Activated CD8-positive, alpha-beta T cell treated with anti-CD3 and anti-CD28 coated beads, Interleukin-2, amount 10 ng/mL, durations not matched to agents 7 days and 5 days (primary cell): ENCODE measurements at regions not wholly inside any gene's neighbourhood (a gene's known extent, or its start where the extent isn't known, plus 50 kb on each side); places are given as distances from the start of the nearest gene placed in this dataset.
"Not testable (repeated sequence)": the region's sequence is repeated elsewhere in the genome, so short reads cannot be mapped to it uniquely, and the experiment has no call there.

ENCODE experiments used
- ATAC-seq: fragments of 150-1000 bp; cut with Tn5 transposase; one replicate; pipeline ENCODE4 v1.10.0; 2021; ENCODE audit warnings: moderate library complexity
- CTCF ChIA-PET: fragments of 350-600 bp; sonication (Branson Sonifier 250); formaldehyde crosslinking; loops from one replicate; lab custom pipeline; 2021; ENCODE audit warnings: antibody characterized with exemption; lab: Charles Lee
- POLR2A ChIA-PET: fragments of 350-600 bp; sonication (Branson Sonifier 250); formaldehyde crosslinking; loops from one replicate; lab custom pipeline; 2021; ENCODE audit warnings: antibody characterized with exemption; lab: Charles Lee
- DNase-seq: peaks from one replicate; pipeline ENCODE4 v3.0.0-alpha.2; 2020
- H3K27ac Mint-ChIP-seq: one replicate; pipeline ENCODE4 v1.8.0; 2021; ENCODE audit warnings: mild to moderate bottlenecking, mixed read lengths
- H3K27me3 Mint-ChIP-seq: one replicate; pipeline ENCODE4 v1.8.0; 2021; ENCODE audit warnings: low read depth, mixed read lengths
- H3K36me3 Mint-ChIP-seq: one replicate; pipeline ENCODE4 v1.8.0; 2021; ENCODE audit warnings: low read depth, mixed read lengths
- H3K4me1 Mint-ChIP-seq: one replicate; pipeline ENCODE4 v1.8.0; 2021; ENCODE audit warnings: low read depth, mixed read lengths
- H3K4me3 Mint-ChIP-seq: one replicate; pipeline ENCODE4 v1.8.0; 2021; ENCODE audit warnings: mild to moderate bottlenecking, mixed read lengths
- H3K9me3 Mint-ChIP-seq: one replicate; pipeline ENCODE4 v1.8.0; 2022; ENCODE audit warnings: mixed read lengths; ENCODE audit not compliant: insufficient read depth

DNA sequence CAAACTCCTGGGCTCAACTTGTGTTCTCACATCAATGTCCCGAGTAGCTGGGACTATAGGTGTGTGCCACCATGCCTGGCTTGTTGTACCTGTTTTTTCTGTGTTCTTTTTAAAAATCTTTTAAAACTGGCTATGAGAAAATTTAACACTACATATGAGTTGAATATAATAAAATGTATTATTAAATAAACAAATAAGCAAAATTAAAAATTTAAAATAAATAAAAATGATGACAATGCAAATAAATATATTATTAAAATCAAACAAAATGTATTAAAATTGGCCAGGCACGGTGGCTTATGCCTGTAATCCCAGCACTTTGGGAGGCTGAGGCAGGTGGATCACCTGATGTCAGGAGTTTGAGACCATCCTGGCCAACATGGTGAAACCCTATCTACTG lies 162.4 kb downstream of the ZFP64 start:
- CTCF ChIA-PET, H3K27ac Mint-ChIP-seq, DNase-seq, H3K36me3 Mint-ChIP-seq, ATAC-seq, POLR2A ChIA-PET, H3K4me3 Mint-ChIP-seq, H3K9me3 Mint-ChIP-seq, H3K27me3 Mint-ChIP-seq: not testable (repeated sequence)
- H3K4me1 Mint-ChIP-seq = peaks cover 14% of the 10 kb centered on the region

DNA sequence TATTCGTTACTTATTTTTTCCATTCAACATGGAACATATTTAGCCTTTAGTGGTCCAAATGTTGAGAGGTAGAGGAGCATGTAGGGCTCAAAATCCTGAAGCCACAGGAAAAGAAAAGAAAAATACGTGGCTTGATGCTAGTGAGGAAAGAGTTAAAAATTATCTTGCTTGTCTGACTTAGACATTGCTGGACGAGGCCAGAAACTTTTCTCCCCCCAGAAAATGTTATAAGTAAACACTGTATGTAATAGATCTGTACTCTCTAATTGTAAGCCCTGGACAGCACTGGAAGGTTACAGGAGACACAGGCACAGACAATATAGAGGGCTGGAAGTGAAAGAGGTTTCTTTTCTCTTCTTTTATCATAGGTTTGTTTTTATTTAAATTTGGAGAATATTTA lies 165.6 kb downstream of the ZFP64 start:
- Mint-ChIP-seq H3K27ac (no peak overlapping the region), H3K4me3 (no peak overlapping the region), H3K9me3 (no peaks in the 10 kb centered on the region), H3K4me1 (peaks cover 3% of the 10 kb centered on the region), H3K27me3 (no peaks in the 10 kb centered on the region), H3K36me3 (no peaks in the 10 kb centered on the region)
- DNase-seq (no peak), ATAC-seq (no peak)
- CTCF ChIA-PET = no interaction called here
- POLR2A ChIA-PET = no interaction called here

DNA sequence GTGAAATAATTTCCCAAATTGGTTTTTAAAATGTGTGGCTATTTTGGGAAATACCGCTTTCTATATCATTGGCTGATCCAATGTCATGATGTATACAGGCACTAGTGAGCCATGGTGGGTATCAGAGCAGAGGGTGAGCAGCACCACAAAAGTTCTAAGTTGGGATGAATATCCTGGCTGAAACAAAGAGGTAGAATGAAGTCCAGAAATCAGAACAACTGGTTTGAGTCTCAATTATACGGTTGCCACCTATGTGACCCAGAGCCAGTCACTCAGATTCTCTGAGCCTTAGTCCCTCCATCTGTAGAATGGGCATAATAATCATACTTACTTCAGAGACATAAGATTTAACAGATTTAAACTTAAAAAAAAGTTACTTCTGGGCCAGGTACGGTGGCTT lies 172.3 kb downstream of the ZFP64 start:
- DNase-seq = no peak
- no peaks in the 10 kb centered on the region for H3K9me3 Mint-ChIP-seq
- no peak overlapping the region for H3K4me3 Mint-ChIP-seq
- H3K27ac Mint-ChIP-seq = no peak overlapping the region
- POLR2A ChIA-PET = no interaction called here
- CTCF ChIA-PET = no interaction called here
- no peaks in the 10 kb centered on the region for H3K27me3 Mint-ChIP-seq
- no peaks in the 10 kb centered on the region for H3K4me1 Mint-ChIP-seq
- no peak for ATAC-seq
- no peaks in the 10 kb centered on the region for H3K36me3 Mint-ChIP-seq

DNA sequence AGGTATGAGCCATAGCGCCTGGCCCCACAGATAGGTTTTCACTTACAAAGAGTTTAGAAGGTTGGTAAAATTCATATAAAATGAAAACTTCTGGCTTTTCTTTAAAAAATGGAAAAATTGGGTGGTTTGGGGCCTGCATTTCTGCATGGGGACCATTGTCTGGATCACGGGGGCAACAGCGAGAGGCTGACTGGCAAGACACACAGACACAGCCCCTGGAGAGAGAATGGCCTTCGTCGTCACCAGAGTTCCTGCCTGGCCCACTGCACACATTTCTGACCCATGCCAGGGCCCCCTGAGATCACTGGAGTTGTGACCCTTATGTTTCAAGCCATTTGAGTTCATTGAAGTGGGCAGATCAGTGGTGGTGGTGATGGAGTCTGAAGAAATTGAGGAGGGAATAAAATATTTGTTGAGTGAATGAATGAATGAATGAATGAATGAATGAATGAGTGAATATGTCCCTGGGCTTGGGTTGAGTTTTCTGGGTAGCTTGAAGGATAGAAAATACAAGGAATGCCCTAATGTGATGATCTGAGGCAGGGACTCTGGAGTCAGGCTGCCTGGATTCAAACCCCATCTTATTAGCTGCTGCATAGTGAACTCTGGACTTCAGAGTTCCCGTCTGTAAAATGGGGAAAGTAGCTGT lies 173.8 kb downstream of the ZFP64 start:
- no peaks in the 10 kb centered on the region for H3K9me3 Mint-ChIP-seq
- no peak for ATAC-seq
- POLR2A ChIA-PET = no interaction called here
- no peaks in the 10 kb centered on the region for H3K36me3 Mint-ChIP-seq
- no peaks in the 10 kb centered on the region for H3K4me1 Mint-ChIP-seq
- DNase-seq = no peak
- H3K27ac Mint-ChIP-seq = no peak overlapping the region
- no peak overlapping the region for H3K4me3 Mint-ChIP-seq
- CTCF ChIA-PET = interaction anchor here (0.6 kb wide), 1 partner anchor 372 kb away, joined by 3 read pairs; no protein-coding TSS in a partner anchor
- H3K27me3 Mint-ChIP-seq = no peaks in the 10 kb centered on the region

DNA sequence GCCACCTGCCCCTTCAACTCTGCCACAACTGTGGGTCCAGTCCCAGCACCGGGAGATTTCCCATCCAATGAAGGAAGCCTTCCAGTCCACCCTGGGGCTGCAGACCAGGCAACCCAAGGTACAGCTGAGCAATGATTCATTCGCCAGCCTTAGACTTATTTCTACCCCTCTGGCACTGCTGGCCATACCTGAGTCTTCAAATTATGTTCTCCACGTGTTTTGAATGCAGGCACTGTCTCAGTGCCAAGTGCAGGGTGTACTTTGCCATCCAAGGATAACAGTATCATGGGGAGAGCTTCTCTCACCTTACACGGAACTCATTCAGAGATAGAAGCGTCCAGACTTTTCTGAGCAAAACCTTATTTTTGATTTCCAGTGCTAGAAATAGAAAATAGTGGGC lies 175.6 kb downstream of the ZFP64 start:
- no peaks in the 10 kb centered on the region for H3K27me3 Mint-ChIP-seq
- ChIA-PET POLR2A (no interaction called here), CTCF (no interaction called here)
- no peaks in the 10 kb centered on the region for H3K4me1 Mint-ChIP-seq
- H3K9me3 Mint-ChIP-seq = peaks cover 6% of the 10 kb centered on the region
- H3K36me3 Mint-ChIP-seq = no peaks in the 10 kb centered on the region
- no peak for ATAC-seq
- no peak overlapping the region for H3K27ac Mint-ChIP-seq
- no peak overlapping the region for H3K4me3 Mint-ChIP-seq
- DNase-seq = no peak

DNA sequence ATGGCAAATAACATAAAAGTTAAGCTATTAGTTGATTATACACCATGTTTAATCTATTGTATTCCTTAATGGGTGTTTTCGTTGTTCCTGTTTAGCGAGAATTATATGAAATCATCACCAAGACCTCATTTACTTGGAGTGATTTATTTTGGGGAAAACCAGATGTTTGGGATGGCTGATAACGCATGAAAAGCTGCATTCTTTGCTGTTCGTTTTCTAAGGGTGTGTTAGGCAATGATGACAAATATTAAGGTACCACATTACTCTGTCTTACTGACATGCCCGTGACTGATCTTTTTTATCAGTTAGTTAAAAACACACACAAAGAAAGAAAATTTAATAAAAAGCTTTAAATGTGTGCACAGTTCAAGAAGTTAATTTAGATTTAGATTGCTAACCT lies 176.4 kb downstream of the ZFP64 start:
- H3K27me3 Mint-ChIP-seq = peaks cover 2% of the 10 kb centered on the region
- H3K4me1 Mint-ChIP-seq = no peaks in the 10 kb centered on the region
- H3K27ac Mint-ChIP-seq = no peak overlapping the region
- DNase-seq = no peak
- no peaks in the 10 kb centered on the region for H3K36me3 Mint-ChIP-seq
- no peak overlapping the region for H3K4me3 Mint-ChIP-seq
- ATAC-seq = no peak
- H3K9me3 Mint-ChIP-seq = peaks cover 10% of the 10 kb centered on the region
- ChIA-PET POLR2A (no interaction called here), CTCF (no interaction called here)

DNA sequence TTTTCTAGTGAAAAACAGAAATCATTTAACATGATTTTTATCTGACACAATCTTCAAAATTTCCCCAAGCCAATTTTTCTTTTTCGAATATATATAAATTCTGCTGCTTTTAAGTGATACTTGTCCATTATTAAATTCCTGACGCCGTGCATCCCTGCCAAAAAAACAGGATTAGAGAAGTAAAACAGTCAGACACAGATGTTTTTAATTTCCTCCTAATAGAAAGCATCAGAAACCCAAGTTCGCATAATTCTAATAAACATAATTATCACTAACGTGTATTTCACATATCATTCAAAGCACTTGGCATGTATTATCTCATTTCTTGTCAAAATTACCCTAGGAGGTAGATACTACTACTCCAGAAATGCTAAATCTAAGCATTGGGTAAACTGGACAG lies 179.5 kb downstream of the ZFP64 start:
- Mint-ChIP-seq H3K36me3 (no peaks in the 10 kb centered on the region), H3K27me3 (peaks cover 2% of the 10 kb centered on the region), H3K4me3 (no peak overlapping the region), H3K4me1 (no peaks in the 10 kb centered on the region), H3K9me3 (peaks cover 10% of the 10 kb centered on the region), H3K27ac (no peak overlapping the region)
- DNase-seq (no peak), ATAC-seq (no peak)
- ChIA-PET CTCF (no interaction called here), POLR2A (interaction anchor here (0.6 kb wide), 1 partner anchor 871 kb away, joined by 3 read pairs; no protein-coding TSS in a partner anchor)

DNA sequence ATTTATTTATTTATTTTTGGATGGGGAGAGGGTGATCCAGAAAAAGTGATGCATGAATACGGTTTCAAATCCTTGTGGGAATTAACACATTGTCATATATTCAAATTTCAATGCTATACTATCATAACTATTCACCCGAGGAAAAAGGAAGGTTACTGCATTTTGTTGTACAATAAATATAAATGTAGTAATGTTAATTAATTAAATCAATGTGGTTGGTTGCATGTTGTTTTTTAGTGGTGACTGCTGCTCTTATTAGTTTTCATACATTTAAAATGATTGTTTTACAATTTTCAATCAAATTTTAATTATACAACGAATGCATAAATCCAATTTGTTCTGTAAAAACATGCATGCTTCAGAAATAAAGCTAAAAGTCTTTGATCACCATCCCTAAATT lies 180.5 kb downstream of the ZFP64 start:
- DNase-seq (no peak), ATAC-seq (no peak)
- Mint-ChIP-seq H3K4me3 (no peak overlapping the region), H3K36me3 (no peaks in the 10 kb centered on the region), H3K4me1 (no peaks in the 10 kb centered on the region), H3K27ac (no peak overlapping the region), H3K9me3 (peaks cover 10% of the 10 kb centered on the region), H3K27me3 (peaks cover 2% of the 10 kb centered on the region)
- CTCF ChIA-PET = no interaction called here
- POLR2A ChIA-PET = interaction anchor here (0.7 kb wide), 1 partner anchor 593 kb away, joined by 3 read pairs; no protein-coding TSS in a partner anchor

DNA sequence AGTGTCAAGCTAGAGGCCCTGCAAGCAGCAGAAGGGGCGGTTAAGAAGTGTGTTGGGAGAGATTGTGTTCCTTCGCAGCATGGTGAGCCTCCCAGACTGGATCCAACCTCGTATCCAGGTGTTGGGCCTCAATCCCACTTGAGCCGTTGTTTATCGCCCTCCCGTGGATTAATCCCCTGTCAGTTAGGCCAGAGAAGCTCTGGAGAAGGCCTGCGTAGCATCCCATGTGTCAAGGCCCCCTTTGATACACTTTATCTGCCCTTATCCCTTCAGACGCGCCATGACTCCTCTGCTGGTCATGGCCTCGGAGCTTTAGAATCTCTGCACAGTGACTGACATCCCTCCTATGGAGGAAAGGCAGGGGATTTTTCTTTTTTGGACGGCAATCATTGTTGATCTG lies 181.0 kb downstream of the ZFP64 start:
- Mint-ChIP-seq H3K9me3 (peaks cover 10% of the 10 kb centered on the region), H3K36me3 (no peaks in the 10 kb centered on the region), H3K27me3 (peaks cover 2% of the 10 kb centered on the region), H3K4me1 (no peaks in the 10 kb centered on the region), H3K27ac (no peak overlapping the region), H3K4me3 (no peak overlapping the region)
- ATAC-seq (no peak), DNase-seq (no peak)
- ChIA-PET POLR2A (no interaction called here), CTCF (no interaction called here)

DNA sequence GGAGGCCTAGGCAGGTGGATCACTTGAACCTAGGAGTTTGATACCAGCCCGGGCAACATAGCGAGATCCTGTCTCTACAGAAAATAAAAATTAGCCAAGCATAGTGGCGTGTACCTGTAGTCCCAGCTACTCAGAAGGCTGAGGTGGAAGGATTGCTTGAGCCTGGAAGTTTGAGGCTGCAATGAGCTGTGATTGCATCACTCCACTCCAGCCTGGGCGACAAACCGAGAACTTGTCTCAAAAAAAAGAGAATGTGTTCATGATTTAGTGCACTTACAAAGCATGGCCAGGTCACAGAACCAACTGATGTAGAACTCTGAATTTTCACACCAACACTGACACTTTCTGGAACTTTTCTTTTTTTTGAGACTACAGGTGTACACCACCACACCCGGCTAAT lies 182.7 kb downstream of the ZFP64 start:
- Mint-ChIP-seq H3K27ac (no peak overlapping the region), H3K36me3 (no peaks in the 10 kb centered on the region), H3K4me3 (no peak overlapping the region), H3K4me1 (no peaks in the 10 kb centered on the region), H3K27me3 (peaks cover 4% of the 10 kb centered on the region), H3K9me3 (peaks cover 10% of the 10 kb centered on the region)
- ATAC-seq = no peak
- no peak for DNase-seq
- ChIA-PET CTCF (no interaction called here), POLR2A (interaction anchor here (0.7 kb wide), 1 partner anchor 137 kb away, joined by 3 read pairs; no protein-coding TSS in a partner anchor)

DNA sequence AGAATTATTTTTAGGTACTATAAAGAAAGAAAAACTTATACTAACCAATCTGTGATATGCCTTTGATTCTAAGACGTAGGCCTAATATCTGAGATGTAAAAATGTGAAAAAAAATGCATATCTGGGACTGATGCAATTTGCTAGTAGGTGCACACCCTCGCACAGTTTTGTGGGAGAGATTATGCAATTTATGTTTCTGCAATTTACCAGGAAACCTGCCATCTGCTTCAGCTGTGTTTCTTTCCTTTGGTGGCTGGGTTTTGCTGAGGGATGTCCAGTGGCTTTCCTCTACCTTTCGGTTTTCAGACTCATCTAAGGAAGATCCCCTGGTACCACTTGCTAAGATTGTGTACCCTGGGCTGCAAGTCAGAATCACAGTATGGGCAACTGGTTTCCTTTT lies 186.9 kb downstream of the ZFP64 start:
- Mint-ChIP-seq H3K27me3 (peaks cover 11% of the 10 kb centered on the region), H3K9me3 (no peaks in the 10 kb centered on the region), H3K4me1 (no peaks in the 10 kb centered on the region), H3K27ac (no peak overlapping the region), H3K4me3 (no peak overlapping the region), H3K36me3 (no peaks in the 10 kb centered on the region)
- ChIA-PET CTCF (no interaction called here), POLR2A (no interaction called here)
- no peak for ATAC-seq
- no peak for DNase-seq

DNA sequence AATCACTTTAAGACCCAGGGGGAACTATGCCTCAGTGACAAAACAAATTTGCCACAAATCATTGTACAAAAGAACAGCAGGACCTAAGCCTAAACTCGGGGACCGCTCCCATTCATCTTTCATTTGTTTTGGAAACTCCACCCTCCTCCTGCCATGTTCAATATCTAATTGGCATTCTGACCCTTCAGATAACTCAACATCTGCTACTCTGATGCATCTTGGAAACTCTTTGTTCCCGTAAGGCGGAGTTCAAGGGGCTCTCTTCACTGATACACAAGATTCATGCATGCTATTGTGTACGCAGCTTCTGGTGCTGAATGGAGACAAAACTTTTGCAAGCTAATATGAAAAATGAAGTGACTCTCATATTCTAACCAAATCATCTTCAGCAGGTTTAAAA lies 187.6 kb downstream of the ZFP64 start:
- CTCF ChIA-PET = no interaction called here
- Mint-ChIP-seq H3K36me3 (no peaks in the 10 kb centered on the region), H3K4me3 (no peak overlapping the region), H3K4me1 (no peaks in the 10 kb centered on the region), H3K27ac (no peak overlapping the region), H3K27me3 (peaks cover 11% of the 10 kb centered on the region), H3K9me3 (no peaks in the 10 kb centered on the region)
- POLR2A ChIA-PET = no interaction called here
- ATAC-seq = no peak
- DNase-seq = no peak

DNA sequence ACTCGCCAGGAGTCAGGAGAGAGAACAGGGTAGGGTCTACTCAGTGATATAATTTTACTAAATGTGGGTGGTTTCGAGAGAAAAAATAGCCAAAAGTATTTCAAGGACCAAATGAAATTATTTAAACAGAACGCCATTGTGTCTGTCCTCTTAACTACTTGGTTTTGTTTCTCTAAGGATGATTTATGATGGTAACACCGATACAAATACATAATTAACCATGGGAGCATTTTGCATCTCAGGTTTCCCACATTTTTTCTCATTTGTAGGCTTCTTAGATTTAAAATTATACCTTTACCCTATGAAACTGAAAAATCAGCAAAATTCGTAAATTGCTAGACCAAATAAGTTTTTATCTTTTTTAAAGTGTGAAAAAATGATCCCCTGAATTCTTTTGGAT lies 188.2 kb downstream of the ZFP64 start:
- CTCF ChIA-PET = no interaction called here

More for the DNA sequence above, 188.2 kb downstream of the ZFP64 start:
- Mint-ChIP-seq H3K27ac (no peak overlapping the region), H3K4me3 (no peak overlapping the region), H3K9me3 (no peaks in the 10 kb centered on the region), H3K27me3 (peaks cover 11% of the 10 kb centered on the region), H3K4me1 (no peaks in the 10 kb centered on the region), H3K36me3 (no peaks in the 10 kb centered on the region)
- POLR2A ChIA-PET = no interaction called here
- DNase-seq = no peak
- ATAC-seq = no peak
